Kasumi-1 (cell line): ENCODE measurements at regions not wholly inside any gene's neighbourhood (a gene's known extent, or its start where the extent isn't known, plus 50 kb on each side); places are given as distances from the start of the nearest gene placed in this dataset.
A peak's percentile ranks its signal among the peaks of the same experiment; 100 is the strongest.
"Not testable (repeated sequence)": the region's sequence is repeated elsewhere in the genome, so short reads cannot be mapped to it uniquely, and the experiment has no call there.

ENCODE experiments used
- DNase-seq, 2 experiments: peaks; one replicate each; lab custom pipeline; 2025; lab: John Stamatoyannopoulos, UW

- DNase-seq, result no peak
Measured at GRCh38 chr18:66280470-66280869, 323.4 kb downstream of the CDH19 start.

- DNase-seq, result no peak
Measured at GRCh38 chr18:66271962-66272361, 331.9 kb downstream of the CDH19 start.

DNA sequence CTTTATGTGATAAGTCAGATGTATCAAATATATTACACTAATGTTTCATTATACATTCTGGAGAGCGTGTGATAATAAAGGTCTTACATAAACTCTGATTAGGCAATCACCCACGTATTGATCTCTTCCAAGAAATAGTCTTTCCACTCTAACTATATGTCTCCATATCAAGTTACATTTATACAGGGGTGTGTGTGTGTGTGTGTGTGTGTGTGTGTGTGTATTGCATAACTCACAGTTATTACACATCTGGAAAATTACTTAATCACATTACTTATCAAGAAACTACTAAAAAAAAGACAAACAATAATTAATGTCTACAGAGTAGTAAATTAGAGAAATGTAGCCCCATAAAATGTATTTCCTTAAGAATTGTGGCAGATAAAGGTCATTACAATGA, 339.8 kb downstream of the CDH19 start:
- DNase-seq, result no peak

DNA sequence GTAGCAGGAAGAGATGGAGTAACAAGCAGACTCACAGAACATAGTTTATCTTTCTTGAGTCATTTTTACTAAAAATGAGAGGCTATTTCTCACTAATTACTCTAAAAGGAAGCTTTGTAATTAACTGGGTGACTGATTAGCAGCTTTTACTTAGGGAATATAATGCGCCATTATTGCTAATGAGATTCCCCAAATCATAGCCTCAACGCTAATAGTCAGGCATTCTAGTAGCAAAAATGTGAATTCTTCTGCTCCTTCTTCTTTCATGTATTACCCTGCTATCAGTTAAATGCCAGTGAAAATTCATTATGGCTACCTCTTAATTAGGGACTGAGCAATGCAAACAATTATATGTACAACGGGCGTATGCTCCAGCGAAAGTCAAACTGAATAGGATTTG, 349.8 kb downstream of the CDH19 start:
- no peak for DNase-seq

- DNase-seq, result no peak
Measured at GRCh38 chr18:66252703-66253102, 351.2 kb downstream of the CDH19 start.

DNA sequence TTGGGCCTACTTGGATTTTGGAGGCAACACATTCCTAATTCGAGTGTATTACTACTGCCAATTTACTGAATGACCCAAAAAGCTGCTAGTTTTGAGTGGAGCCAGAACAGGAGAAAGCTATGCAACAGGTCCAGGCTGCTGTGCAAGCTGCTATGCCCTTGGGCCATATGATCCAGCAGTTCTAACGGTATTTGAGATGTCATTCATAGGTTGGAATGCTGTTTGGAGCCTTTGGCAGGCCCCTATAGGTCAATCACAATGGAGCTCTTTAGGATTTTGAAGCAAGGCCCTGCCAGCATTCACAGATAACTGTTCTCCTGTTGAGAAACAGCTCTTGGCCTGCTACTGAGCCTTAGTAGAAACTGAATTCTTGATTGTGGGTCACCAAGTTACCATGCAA, 368.7 kb downstream of the CDH19 start:
- no peak for DNase-seq

- DNase-seq, result no peak
Measured at GRCh38 chr18:66226782-66227181, 377.1 kb downstream of the CDH19 start.

DNA sequence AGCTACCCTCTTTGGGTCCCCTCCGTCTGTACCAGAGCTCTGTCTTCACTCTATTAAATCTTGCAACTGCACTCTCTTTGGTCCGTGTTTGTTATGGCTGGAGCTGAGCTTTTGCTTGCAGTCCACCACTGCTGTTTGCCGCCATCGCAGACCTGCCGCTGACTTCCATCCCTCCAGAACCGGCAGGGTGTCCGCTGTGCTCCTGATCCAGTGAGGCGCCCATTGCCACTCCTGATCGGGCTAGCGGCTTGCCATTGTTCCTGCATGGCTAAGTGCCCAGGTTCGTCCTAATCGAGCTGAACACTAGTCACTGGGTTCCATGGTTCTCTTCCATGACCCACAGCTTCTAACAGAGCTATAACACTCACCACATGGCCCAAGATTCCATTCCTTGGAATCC, 380.6 kb downstream of the CDH19 start:
- DNase-seq, result not testable (repeated sequence)

GRCh38 chr18:66222174-66222573, 381.7 kb downstream of the CDH19 start:
- no peak for DNase-seq

GRCh38 chr18:66219817-66220216, 384.1 kb downstream of the CDH19 start:
- no peak for DNase-seq

DNA sequence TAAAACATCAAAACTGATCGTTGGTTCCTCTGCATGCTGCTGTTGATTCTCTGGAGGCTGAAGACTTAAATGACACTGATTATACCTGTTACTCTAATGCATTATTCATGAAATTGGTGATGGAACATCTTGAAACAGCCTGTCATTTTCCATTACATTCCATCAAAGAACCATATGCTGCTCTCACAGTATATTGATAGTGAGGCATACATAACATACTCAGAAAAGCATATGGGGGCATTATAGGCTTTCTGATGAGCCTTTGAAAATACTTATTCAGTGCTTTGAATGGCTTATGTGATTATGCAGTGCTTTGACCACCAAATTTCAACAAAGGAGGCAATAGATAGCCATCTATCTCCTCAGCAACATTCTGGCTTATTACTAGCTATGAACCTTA, 392.1 kb downstream of the CDH19 start:
- DNase-seq, result no peak

- DNase-seq, result no peak
Measured at GRCh38 chr18:66210875-66211274, 393.0 kb downstream of the CDH19 start.

GRCh38 chr18:66209656-66210055, 394.2 kb downstream of the CDH19 start:
- DNase-seq, result no peak

DNA sequence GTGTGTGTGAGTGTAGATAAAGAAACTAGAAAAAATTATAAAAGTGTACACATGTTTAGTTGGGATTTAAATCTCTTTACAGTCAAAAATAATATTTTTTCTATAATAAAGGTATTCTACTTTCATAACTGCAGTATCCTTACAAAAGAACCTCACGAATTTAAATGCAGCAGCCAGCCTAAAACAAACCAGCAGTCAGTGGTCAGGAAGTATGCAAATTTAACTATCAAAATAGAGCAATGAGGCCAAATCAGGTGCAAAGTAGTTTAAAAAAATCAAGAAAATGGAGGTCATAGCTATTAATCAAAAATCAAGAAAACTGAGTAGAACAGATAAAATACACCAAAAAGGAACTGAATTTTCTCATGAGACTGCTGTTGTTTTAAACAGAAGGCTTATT, 407.1 kb downstream of the CDH19 start:
- no peak for DNase-seq

- no peak for DNase-seq
Measured at GRCh38 chr18:66193938-66194337, 410.0 kb downstream of the CDH19 start.

- DNase-seq, result no peak
Measured at GRCh38 chr18:66193394-66193793, 410.5 kb downstream of the CDH19 start.

DNA sequence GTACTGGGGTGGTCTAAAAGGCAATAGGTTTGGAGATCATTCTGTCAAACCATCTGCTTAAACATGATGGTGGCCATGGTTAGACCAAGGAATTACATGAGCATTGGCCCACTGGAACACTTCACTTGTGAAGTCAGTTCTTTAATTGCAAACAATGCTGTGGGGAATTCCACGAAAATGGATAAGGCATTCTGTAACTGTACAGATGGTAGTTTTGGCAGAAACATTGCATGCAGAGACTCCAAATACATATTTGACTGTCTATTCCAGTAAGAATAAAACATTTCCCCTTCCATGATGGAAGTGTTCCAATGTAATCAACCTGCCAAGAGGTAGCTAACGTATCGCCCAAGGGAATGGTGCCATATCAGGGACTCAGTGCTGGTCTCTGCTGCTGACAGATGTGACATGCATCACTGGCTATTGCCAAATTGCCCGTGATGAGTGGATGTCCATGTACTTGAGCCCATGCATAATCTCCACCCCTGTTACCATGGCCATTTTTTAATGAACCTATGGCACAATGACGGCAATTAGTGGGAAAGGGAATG, 417.9 kb downstream of the CDH7 start:
- no peak for DNase-seq

- DNase-seq, result peak; percentile 71 to 83
Measured at GRCh38 chr18:66167829-66168684, 417.2 kb downstream of the CDH7 start.

DNA sequence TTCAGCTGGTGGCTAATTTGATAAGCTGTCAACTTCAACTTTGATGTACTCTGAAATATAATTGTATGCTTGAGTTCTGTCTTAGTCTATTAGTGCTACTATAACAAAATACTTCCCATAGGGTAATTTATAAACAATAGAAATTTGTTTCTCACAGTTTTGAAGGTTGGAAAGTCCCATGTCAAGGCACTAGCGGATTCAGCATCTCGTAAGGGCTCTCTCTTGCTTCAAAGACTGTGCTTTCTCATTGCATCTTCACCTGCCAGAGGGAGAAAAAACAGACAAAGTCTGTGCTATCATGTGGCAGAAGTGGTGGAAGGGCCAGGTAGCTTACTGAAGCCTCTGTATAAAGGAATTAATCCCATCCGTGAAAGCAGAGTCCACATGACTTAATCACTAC, 409.2 kb downstream of the CDH7 start:
- DNase-seq, result no peak

GRCh38 chr18:66159451-66159850, 408.6 kb downstream of the CDH7 start:
- no peak for DNase-seq

DNA sequence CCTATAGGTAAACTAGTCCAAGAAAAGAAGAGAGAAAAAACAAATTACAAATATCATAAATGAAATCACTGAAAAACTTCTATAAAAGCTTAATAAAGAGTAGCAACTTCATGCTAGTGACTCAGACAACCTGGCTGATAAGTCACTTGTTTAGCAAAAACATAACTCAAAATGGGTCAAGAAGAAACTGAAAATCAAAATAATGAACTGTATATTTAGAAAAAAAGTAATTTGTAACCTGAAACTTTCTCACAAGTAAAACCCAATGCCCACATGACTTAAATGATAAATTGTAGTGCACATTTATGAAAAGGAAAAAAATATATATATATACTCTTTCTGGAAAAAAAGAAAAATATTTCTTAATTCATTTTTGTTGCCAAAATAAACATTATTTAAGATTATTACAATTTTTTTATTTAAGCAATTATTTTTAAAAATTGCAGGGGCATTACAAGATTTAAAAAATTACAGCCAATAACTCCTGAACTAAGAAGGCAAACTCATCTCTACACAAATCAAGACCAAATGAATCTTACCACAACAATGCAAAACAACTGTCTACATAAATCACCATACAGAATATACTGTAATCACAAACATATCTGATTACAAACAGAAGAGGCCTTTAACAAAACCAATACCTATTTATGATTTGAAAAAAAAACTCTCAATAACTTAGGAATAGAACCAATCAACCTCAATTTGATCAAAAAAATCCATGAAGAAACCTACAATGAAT, 406.3 kb downstream of the CDH7 start:
- no peak for DNase-seq

DNA sequence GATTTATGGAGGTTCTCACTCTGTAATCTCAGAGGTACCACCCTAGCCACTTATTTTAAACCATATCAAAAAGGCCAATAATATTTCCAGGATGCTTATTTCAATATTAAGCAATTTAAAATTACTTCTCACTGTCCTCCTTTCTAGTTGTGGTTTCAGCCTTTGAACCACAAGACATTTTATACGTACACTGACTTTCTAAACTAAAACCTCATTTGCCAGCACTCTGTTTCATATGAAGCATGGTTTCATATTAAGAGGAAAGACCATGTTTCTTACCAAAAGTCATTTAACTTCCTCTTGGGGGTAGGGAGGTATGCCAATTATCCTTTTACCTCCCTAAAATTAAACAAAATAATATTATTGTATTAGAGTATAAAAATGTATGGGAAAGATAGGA, 399.8 kb downstream of the CDH7 start:
- no peak for DNase-seq

GRCh38 chr18:66143029-66143428, 392.2 kb downstream of the CDH7 start:
- no peak for DNase-seq
